Lower leg skin (tissue), 4 donors: ENCODE measurements at regions not wholly inside any gene's neighbourhood (a gene's known extent, or its start where the extent isn't known, plus 50 kb on each side); places are given as distances from the start of the nearest gene placed in this dataset.

Source experiments
- DNase-seq, 2 donors: peaks; one replicate each; pipeline ENCODE4 v3.0.0-alpha.2; 2019; ENCODE audit warnings: low spot score in 2 of 2
- H3K4me3 ChIP-seq: fragments of 200-600 bp; sonication (generic); 2 replicates; pipeline ENCODE4 v1.5.1; 2017; ENCODE audit warnings: mild to moderate bottlenecking, low read depth; ENCODE audit not compliant: poor library complexity, severe bottlenecking
- CTCF ChIP-seq, 3 donors: fragments of 450-650 bp; IDR thresholded peaks; one replicate each; pipeline ENCODE4 v1.5.1; 2016; ENCODE audit warnings: antibody characterized with exemption in 3 of 3, mild to moderate bottlenecking in 3 of 3, moderate library complexity in 2 of 3
- POLR2A ChIP-seq, 2 donors: fragments of 450-650 bp; IDR thresholded peaks; one replicate each; pipeline ENCODE4 v1.6.1; 2016 to 2017; ENCODE audit warnings: antibody characterized with exemption in 2 of 2, mild to moderate bottlenecking in 1 of 2, moderate library complexity in 1 of 2
- WGBS, 2 donors: methylation state at CpG; one replicate each; pipeline ENCODE4 v1.1.5; 2018; 5-methylcytosine and 5-hydroxymethylcytosine counted together
- intact Hi-C: fragments of 100-400 bp; cut with DNase I; formaldehyde crosslinking; loops from one replicate; pipeline ENCODE4 v1.15.0; 2023; ENCODE audit warnings: low total_unique reads

GRCh38 chr20:9968015-9968414 lies 66.8 kb upstream of the ANKEF1 start:
- intact Hi-C loops = no loop called here
- WGBS, 2 donors = 0 to 41% methylated on average over 1 of the region's 1 CpG
- no peak overlapping the region for H3K4me3 ChIP-seq
- no peak for DNase-seq
- TF ChIP-seq POLR2A (IDR thresholded peaks at IDR 0.05) = no peak
- no peak for TF ChIP-seq CTCF (IDR thresholded peaks at IDR 0.05)

GRCh38 chr20:9966966-9967365 lies 67.8 kb upstream of the ANKEF1 start:
- 25 to 27% methylated on average over 7 of the region's 7 CpGs for WGBS, 2 donors
- no peak for DNase-seq
- TF ChIP-seq CTCF (IDR thresholded peaks at IDR 0.05) (no peak), POLR2A (IDR thresholded peaks at IDR 0.05) (no peak)
- intact Hi-C loops = no loop called here
- no peak overlapping the region for H3K4me3 ChIP-seq

- no peak for DNase-seq
- TF ChIP-seq POLR2A (IDR thresholded peaks at IDR 0.05) (no peak), CTCF (IDR thresholded peaks at IDR 0.05) (no peak)
- 78 to 80% methylated on average over 4 of the region's 4 CpGs for WGBS, 2 donors
- intact Hi-C loops = no loop called here
- no peak overlapping the region for H3K4me3 ChIP-seq
Observed at GRCh38 chr20:9963029-9963428, 71.8 kb upstream of the ANKEF1 start.

- intact Hi-C loops = no loop called here
- DNase-seq = no peak
- no peak for TF ChIP-seq POLR2A (IDR thresholded peaks at IDR 0.05)
- no peak for TF ChIP-seq CTCF (IDR thresholded peaks at IDR 0.05)
- H3K4me3 ChIP-seq = no peak overlapping the region
Observed at GRCh38 chr20:9958693-9959092, 76.1 kb upstream of the ANKEF1 start.

DNA sequence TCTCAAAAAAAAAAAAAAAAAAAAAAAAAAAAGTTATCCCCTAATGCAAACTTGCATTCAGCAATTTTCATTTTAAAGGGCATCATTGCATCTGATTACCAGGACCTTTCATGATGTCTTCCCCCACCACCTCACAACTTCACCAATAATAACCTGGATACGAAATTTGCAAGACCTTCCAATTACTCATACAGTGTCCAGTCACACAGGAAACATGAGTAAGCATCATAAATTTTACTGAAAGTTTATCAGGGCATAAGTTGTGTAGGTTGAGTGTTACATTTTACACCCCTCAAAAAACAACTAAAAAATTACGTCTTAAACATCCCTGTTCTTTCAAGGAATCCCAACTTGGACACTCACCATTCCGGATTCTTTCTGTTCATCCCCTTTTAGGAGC lies 79.1 kb upstream of the ANKEF1 start:
- TF ChIP-seq POLR2A (IDR thresholded peaks at IDR 0.05) (no peak), CTCF (IDR thresholded peaks at IDR 0.05) (no peak)
- no peak for DNase-seq
- intact Hi-C loops = no loop called here
- 73 to 75% methylated on average over 3 of the region's 3 CpGs for WGBS, 2 donors
- no peak overlapping the region for H3K4me3 ChIP-seq

DNA sequence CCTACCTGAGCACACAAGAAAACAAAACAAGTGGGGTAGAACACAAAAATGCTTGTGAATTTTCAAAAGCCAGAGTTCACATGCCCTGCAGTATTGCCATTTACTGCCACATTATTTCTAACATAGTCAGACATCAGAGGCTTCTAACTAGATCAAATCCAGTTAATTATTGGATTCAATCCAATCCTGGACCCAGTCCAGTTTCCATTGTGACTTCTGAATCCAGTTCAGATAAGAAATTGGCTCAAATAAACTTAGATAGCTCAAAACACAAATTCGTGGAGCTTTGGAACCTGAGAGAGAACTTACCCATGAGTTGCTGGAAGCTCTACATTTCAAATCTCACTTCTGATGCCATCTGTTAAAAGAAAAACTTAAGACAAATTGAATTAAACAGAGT lies 85.2 kb upstream of the ANKEF1 start:
- intact Hi-C loops = no loop called here
- TF ChIP-seq CTCF (IDR thresholded peaks at IDR 0.05) (no peak), POLR2A (IDR thresholded peaks at IDR 0.05) (no peak)
- no peak overlapping the region for H3K4me3 ChIP-seq
- no peak for DNase-seq
- 23 to 27% methylated on average over 1 of the region's 1 CpG for WGBS, 2 donors
